BE2C (cell line): ENCODE measurements at regions not wholly inside any gene's neighbourhood (a gene's known extent, or its start where the extent isn't known, plus 50 kb on each side); places are given as distances from the start of the nearest gene placed in this dataset.
"Not testable (repeated sequence)": the region's sequence is repeated elsewhere in the genome, so short reads cannot be mapped to it uniquely, and the experiment has no call there.

ENCODE experiments used
- DNase-seq: peaks from one replicate; pipeline ENCODE4 v3.0.0-alpha.2; 2020
- H3K27me3 ChIP-seq: fragments of 250-450 bp; sonication (Bioruptor Pico); 2 replicates; pipeline ENCODE4 v1.5.1; 2020; ENCODE audit warnings: mild to moderate bottlenecking
- H3K36me3 ChIP-seq: fragments of 250-450 bp; sonication (Bioruptor Pico); 2 replicates; pipeline ENCODE4 v1.5.1; 2020; ENCODE audit warnings: mild to moderate bottlenecking
- H3K4me1 ChIP-seq: fragments of 250-450 bp; sonication (Bioruptor Pico); 2 replicates; pipeline ENCODE4 v1.5.1; 2020
- H3K4me3 ChIP-seq: 2 replicates; pipeline ENCODE4 v1.5.1; 2011; ENCODE audit warnings: low read depth, low read length
- H3K9me3 ChIP-seq: fragments of 250-450 bp; sonication (Bioruptor Pico); 2 replicates; pipeline ENCODE4 v1.5.1; 2020
- TF ChIP-seq, protein P1 (sequence below): IDR thresholded peaks from 2 replicates; pipeline ENCODE4 v1.5.1; 2012; ENCODE audit warnings: mild to moderate bottlenecking, low read depth, low read length

DNA sequence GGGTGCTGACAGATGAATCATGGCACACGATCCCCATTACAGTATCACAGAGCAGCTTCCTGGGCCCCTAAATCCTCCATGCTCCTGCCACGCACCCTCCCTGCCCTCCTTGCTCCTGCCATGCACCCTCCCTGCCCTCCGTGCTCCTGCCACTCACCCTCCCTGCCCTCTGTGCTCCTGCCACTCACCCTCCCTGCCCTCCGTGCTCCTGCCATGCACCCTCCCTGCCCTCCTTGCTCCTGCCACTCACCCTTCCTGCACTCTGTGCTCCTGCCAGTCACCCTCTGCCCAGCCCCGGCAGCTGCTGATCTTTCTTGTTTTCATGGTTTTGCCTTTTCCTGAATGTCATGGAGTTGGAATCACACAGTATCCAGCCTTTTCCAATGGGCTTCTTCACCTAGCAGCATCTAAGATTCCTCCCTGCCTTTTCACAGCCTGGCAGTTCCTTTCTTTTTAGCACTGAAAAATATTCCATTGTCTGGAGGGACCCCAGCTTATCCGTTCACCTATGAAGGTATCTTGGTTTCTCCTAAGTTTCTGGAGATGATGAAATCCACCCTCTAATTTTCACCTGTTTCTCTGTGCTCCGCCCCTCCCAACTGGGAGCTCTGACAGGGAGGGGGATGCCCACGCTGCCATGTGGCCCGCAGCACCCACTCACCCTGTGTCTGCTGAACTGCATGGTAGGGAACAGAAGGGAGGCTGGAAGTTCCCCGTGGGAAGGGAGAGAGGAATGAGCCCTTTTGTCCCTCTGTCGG is 142.3 kb downstream of the NPIPB11 start:
- not testable (repeated sequence) for H3K4me3 ChIP-seq, H3K36me3 ChIP-seq, H3K27me3 ChIP-seq, DNase-seq, H3K9me3 ChIP-seq
- peaks cover 32% of the 10 kb centered on the region for H3K4me1 ChIP-seq

DNA sequence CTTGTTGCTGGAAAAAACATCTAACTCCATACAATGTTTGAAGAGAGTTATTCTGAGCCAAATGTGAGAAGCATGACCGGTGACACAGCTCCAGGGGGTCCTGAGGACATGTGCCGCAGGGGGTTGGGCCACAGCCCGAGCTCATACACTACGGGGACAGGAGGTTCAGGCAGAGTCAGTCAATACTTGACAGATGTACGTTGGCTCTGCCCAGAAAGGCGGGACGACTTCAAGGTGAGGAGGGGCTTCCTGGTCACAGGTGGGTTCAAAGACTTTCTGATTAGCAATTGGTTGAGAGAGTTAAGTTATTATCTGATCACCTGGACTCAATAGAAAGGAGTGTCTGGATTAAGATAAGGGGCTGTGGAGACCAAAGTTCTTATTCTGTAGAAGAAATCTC is 143.8 kb downstream of the NPIPB11 start:
- not testable (repeated sequence) for H3K4me3 ChIP-seq

DNA sequence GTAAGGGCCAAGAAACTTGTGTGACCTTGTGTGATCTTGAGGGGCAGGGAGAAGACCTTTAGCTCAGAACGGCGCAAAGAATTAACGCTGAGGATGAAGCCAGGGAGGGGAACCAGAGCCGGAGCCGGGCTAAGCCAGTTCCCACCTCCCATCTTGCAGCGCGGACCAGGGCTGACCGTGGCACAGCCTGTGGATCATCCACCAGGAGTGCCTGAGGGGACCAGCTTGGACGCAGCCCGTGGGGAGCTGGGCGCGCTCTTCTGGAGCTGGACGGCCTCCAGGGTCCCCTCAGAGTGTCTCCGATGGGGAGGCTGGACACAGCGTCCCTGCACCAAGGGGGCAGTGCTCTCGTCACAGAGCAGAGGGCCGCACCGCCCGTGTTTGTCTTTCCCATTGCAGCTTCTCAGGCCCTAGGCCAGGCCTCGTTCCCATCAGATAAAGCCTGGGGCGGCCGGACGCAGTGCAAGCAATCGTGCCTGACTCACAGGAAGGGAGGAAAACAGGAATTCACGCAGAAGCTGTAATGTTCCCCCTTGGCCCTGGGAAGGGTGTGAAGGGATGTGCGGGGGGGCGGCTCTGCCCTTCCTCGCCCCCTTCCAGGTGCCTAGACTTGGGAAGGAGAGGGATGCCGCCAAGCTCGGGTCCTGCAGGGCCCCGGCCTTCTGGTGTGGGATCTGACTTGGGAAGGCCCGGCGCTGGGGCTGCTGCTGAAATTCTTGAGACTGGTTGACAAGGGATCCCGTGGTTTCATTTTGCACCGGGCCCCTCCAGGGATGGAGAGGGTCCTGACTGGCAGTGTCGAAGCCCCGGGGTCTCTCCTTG is 144.9 kb downstream of the NPIPB11 start:
- peak; percentile 49 for DNase-seq
- not testable (repeated sequence) for H3K36me3 ChIP-seq, H3K27me3 ChIP-seq, H3K9me3 ChIP-seq
- H3K4me1 ChIP-seq = peaks cover 36% of the 10 kb centered on the region
- peak overlapping the region; percentile 20; the same call in 1 of the 2 replicates for H3K4me3 ChIP-seq

More for the DNA sequence above, 143.8 kb downstream of the NPIPB11 start:
- H3K36me3 ChIP-seq, H3K9me3 ChIP-seq, DNase-seq, H3K27me3 ChIP-seq: not testable (repeated sequence)
- H3K4me1 ChIP-seq = peaks cover 36% of the 10 kb centered on the region

DNA sequence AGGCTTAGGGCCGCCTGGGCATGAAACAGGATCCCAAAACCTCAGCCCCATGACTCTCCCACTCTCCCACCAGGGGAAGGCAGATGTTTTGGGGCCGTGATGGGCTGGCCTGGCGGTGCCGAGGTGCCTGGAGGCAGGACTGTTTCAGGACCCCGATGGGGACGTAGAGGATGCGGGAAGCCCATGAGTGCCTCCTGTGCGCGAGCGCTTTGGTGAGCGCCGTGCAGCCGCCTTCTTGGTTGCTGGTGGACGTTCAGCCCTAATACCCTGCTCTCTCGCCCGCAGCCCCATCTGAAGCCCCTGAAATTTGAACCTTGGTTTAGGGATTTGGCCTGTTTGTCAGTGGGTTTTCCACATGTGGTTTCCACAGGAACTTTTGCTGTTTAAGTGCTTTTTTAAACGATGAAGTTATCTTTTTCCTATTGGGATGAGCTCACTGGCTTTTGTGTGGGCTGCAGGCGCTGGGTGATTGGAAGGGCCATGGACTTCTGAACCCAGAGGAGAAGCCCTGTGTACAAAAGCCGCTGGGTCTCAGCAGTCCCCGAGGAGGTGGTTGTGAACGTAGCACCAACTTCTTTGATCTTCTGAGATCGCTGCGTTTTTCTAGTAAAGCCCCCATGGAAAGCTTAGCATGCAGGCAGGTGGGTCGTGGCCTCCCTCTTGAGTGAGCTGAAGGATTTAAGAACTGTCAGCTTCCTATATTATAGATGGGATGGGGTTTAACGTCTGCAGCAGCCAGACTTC is 145.7 kb downstream of the NPIPB11 start:
- not testable (repeated sequence) for H3K36me3 ChIP-seq, DNase-seq, H3K27me3 ChIP-seq, H3K9me3 ChIP-seq, H3K4me3 ChIP-seq
- peaks cover 36% of the 10 kb centered on the region for H3K4me1 ChIP-seq

DNA sequence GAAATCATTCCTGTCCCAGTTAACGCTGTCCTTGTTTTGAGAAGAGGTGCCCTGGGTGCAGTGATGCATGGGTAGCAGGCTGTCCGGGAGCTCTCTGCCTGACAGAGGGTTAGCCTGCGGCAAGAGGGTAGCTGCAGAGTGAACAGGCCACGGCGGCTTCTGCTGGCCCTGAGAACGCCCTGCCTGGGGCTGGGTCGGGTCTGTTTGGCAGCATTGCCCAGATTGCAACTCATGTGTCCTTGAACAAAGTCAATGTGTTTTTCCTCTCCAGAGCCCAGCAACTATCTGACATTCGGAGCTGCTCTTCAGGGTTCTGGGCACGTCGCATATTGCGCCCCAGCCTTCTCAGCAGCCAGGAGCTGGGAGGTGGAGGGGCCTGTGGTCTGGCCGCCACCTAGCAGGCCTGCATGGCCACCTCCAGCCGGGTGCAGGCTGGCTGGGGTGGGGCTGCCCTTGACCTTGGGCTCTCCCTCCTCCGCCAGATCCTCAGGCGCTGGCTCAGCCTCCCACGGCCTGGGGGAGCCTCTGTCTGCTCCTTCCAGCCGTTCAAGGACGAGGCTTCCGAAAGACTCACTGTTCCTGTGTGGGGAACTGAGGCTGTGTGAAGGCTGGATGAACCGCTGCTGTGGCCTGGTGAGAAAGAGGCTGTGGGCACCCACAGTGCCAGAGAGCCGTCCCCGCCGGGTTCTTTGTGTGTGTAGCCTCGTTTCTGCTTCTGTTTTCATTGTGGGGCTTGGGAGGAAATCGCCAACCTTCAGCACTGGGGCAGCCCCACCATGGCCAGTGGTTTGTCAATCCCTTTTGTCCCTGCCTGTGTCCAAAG is 146.7 kb downstream of the NPIPB11 start:
- H3K27me3 ChIP-seq, H3K36me3 ChIP-seq, H3K9me3 ChIP-seq, H3K4me3 ChIP-seq: not testable (repeated sequence)
- DNase-seq = peak; percentile 88
- H3K4me1 ChIP-seq = peaks cover 37% of the 10 kb centered on the region

DNA sequence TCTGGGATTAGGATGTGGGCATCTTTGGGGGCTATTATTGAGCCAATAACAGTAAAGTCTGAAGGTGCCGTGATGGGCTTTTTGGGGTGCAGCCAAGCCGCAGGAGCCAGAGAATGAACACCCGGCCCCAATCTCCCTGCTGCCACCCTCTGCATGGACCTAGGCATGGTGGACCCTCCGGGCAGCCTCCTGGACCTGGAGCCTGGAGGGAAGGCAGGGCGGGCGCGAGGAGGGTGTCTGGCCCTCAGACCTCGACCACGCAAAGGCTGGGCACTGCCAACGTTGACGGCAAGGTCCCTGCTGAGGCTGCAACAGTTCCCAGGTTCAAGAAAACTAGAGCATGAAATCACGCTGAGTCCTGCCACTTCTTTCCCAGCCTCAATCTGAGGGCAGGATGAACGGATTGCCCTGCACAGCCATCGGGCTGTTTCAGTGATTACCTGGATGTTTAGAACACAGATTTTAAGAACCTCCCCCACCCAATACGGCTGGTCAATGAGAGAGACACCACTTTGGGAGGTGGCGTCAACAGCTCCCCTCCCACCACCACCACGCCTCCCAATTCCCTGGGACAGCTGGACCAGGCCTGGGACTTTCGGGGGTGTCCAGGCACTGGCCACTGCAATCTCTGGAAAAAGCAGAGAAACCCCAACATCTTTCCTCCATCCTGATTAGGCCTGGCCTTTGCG is 147.4 kb downstream of the NPIPB11 start:
- not testable (repeated sequence) for DNase-seq, H3K9me3 ChIP-seq, H3K4me3 ChIP-seq, H3K36me3 ChIP-seq, H3K27me3 ChIP-seq
- H3K4me1 ChIP-seq = peaks cover 30% of the 10 kb centered on the region

DNA sequence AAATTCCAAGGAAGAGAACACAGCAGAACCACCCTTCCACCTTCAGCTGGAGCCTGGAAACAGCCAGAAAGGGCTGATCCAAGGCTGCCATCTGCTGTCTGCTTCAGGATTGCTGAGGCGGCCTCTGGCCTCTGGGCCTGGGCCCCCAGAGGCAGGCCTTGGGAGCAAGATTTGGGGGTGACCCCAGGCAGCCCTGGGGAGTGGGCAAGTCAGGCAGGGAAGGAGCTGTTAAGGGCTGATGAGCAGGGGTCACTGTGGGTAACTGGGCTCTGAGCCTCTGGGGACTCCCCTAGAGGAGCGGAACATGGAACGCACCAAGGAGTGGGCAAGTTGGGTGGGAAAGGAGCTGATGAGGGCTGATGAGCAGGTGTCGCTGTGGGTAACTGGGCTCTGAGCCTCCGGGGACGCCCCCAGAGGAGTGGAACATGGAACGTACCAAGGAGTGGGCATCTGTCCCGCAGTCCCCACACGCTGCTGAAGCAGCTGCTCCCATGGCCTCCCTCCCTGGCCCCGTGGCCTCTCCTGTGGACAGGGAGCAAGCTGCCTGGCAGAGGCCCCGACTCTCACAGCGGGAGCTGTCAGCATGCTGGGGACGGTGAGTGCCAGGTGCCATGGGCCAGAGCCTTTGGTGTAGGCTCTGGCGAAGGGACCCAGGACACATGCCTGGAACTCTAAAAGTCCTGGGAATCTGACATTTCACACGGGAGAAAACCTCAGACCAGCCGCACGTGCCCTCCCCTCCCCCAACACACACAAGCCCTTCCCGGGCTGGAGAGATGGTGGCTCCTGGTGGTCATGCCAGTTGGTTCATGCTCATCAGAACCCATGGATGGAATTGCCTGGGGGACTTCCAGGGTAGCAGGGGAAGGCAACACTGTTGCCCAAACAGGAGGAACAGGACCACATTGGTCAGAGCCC is 148.8 kb downstream of the NPIPB11 start:
- H3K9me3 ChIP-seq, H3K27me3 ChIP-seq, H3K4me3 ChIP-seq, H3K36me3 ChIP-seq: not testable (repeated sequence)
- TF ChIP-seq, protein P1, sequence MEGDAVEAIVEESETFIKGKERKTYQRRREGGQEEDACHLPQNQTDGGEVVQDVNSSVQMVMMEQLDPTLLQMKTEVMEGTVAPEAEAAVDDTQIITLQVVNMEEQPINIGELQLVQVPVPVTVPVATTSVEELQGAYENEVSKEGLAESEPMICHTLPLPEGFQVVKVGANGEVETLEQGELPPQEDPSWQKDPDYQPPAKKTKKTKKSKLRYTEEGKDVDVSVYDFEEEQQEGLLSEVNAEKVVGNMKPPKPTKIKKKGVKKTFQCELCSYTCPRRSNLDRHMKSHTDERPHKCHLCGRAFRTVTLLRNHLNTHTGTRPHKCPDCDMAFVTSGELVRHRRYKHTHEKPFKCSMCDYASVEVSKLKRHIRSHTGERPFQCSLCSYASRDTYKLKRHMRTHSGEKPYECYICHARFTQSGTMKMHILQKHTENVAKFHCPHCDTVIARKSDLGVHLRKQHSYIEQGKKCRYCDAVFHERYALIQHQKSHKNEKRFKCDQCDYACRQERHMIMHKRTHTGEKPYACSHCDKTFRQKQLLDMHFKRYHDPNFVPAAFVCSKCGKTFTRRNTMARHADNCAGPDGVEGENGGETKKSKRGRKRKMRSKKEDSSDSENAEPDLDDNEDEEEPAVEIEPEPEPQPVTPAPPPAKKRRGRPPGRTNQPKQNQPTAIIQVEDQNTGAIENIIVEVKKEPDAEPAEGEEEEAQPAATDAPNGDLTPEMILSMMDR = peak; percentile 57
- H3K4me1 ChIP-seq = peaks cover 28% of the 10 kb centered on the region
- peak; percentile 55 for DNase-seq

DNA sequence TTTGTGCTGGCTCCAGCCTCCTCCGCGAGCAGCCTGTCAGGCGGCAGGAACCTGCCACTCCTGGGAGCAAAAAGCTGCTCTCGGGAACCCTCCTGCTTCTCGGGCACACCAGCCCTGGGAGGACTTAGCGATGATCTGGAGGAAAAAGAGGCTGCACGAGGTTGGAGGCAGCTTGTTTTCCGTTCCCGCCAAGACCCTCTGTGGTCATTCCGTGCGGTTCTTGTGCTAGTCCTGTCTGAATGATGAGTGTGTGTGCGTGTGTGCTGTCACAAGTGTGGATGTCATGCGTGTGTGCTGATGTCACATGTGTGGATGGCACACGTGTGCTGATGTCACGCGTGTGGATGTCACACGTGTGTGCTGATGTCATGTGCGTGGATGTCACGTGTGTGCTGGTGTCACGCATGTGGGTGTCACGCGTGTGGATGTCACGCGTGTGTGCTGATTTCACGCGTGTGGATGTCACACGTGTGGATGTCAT is 150.0 kb downstream of the NPIPB11 start:
- TF ChIP-seq, protein P1 = no peak
- DNase-seq = no peak

DNA sequence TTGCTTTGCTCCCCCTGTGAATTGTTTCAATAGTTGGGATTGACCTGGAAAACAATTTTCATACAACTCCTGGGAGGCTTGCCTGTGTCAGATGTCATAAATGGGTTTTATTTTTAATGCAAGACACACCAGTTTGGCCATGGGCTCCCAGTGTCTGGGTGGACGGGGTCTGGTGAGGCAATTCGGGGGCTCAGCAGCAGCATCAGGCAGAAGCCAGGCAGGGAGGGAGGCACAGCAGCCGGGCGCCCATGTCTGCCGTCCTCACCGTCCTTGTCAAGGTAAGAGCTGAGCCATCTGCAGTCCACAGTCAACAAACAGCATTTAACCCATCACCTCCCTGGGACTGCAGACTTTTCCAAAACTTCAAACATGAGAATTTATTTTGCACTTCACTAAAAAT is 150.6 kb downstream of the NPIPB11 start:
- peaks cover 14% of the 10 kb centered on the region for H3K4me1 ChIP-seq
- not testable (repeated sequence) for DNase-seq, H3K9me3 ChIP-seq, H3K4me3 ChIP-seq, H3K36me3 ChIP-seq, H3K27me3 ChIP-seq

More for the DNA sequence above, 150.0 kb downstream of the NPIPB11 start:
- Histone ChIP-seq H3K4me1 (peaks cover 19% of the 10 kb centered on the region), H3K9me3 (no peaks in the 10 kb centered on the region), H3K4me3 (no peak overlapping the region), H3K27me3 (no peaks in the 10 kb centered on the region), H3K36me3 (no peaks in the 10 kb centered on the region)

DNA sequence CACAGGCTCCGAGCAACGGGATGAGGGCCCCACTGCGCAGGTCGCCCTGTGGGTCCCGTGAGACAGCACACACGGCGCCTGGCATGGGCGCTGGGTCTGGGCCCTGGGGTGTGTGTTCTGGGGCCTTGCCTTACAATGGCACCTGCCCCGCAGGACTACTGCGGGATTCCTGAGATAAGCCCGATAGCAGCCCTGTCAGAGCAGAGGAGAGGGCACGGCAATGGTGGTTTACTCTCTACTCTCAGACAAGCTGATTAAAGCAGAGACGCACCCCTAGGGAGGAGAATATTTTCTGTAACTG is 151.1 kb downstream of the NPIPB11 start:
- H3K4me3 ChIP-seq, DNase-seq: not testable (repeated sequence)

More for the DNA sequence above, 151.1 kb downstream of the NPIPB11 start:
- H3K36me3 ChIP-seq, H3K9me3 ChIP-seq, H3K27me3 ChIP-seq: not testable (repeated sequence)
- H3K4me1 ChIP-seq = peaks cover 14% of the 10 kb centered on the region
